ENCODE measurements at regions not wholly inside any gene's neighbourhood (a gene's known extent, or its start where the extent isn't known, plus 50 kb on each side); places are given as distances from the start of the nearest gene placed in this dataset.
A peak's percentile ranks its signal among the peaks of the same experiment; 100 is the strongest.
"Not testable (repeated sequence)": the region's sequence is repeated elsewhere in the genome, so short reads cannot be mapped to it uniquely, and the experiment has no call there.

- no peaks in the 10 kb centered on the region for H3K9me3 ChIP-seq (ENCODE audit: low read length)
- H2AFZ ChIP-seq (ENCODE audit: low read length) = no peak overlapping the region
- no peak for TF ChIP-seq SALL2 (CRISPR knock-in tag; IDR thresholded peaks at IDR 0.05)
- TF ChIP-seq MAFK (conservative IDR thresholded peaks at IDR 0.05 in 1 of 2, IDR thresholded peaks at IDR 0.05 in 1 of 2; ENCODE audit: low read length in 2 of 2) = 0 out of 4 replicates have a peak, but pooled peaks of 1 of the 2 experiments have one; percentile 19
- FAIRE-seq (no peak), ATAC-seq (no peak), DNase-seq (ENCODE audit: low spot score) (no peak)
- no peaks in the 10 kb centered on the region for H3K36me3 ChIP-seq (replicated peaks in 1 of 2; ENCODE audit: control insufficient read depth in 1 of 2, insufficient read depth in 2 of 2, low read length in 2 of 2)
- peaks cover 40% of the 10 kb centered on the region for H3K4me1 ChIP-seq (ENCODE audit: insufficient read depth, low read length)
- POLR2A ChIA-PET = no interaction called here
- no peak overlapping the region for H3K4me2 ChIP-seq (ENCODE audit: low read depth, low read length)
- intact Hi-C loops (cut with micrococcal nuclease; ENCODE audit: unreplicated experiment) (no loop called here), in situ Hi-C loops (cut with HindIII; ENCODE audit: extremely low pct_ligation_motif_present, low pct_unique_long_range_greater_than_20kb) (no loop called here)
- H3K27ac ChIP-seq (ENCODE audit: extremely low read length, insufficient read depth, low read length) = no peak overlapping the region
- H3K9ac ChIP-seq (ENCODE audit: insufficient read depth, low read depth, low read length) = no peak overlapping the region
- WGBS (ENCODE audit: low lambda C conversion rate) = 38% methylated on average over 2 of the region's 2 CpGs
- no peaks in the 10 kb centered on the region for H3K79me2 ChIP-seq (ENCODE audit: insufficient read depth, low read length)
- no peaks in the 10 kb centered on the region for H3K27me3 ChIP-seq (ENCODE audit: control insufficient read depth in 1 of 2, insufficient read depth in 2 of 2, low read length in 2 of 2)
- CTCF ChIA-PET (ENCODE audit: low intra/inter-chr PET ratio, low total read pairs) = no interaction called here
- no peak overlapping the region for H3K4me3 ChIP-seq (replicated peaks in 1 of 3; ENCODE audit: insufficient read depth in 1 of 3, low read depth in 2 of 3, low read length in 3 of 3)
- BruUV-seq (replicated peaks) = no TSS peak
- no peaks in the 10 kb centered on the region for H4K20me1 ChIP-seq (ENCODE audit: insufficient read depth, low read length)
Measured at GRCh38 chr6:145279993-145280392, 455.3 kb downstream of the EPM2A start.

- H3K9me3 ChIP-seq (ENCODE audit: low read length); H3K4me3 ChIP-seq (replicated peaks in 1 of 3; ENCODE audit: insufficient read depth in 1 of 3, low read depth in 2 of 3, low read length in 3 of 3); H3K27me3 ChIP-seq (ENCODE audit: control insufficient read depth in 1 of 2, insufficient read depth in 2 of 2, low read length in 2 of 2); H4K20me1 ChIP-seq (ENCODE audit: insufficient read depth, low read length); DNase-seq (ENCODE audit: low spot score); H3K27ac ChIP-seq (ENCODE audit: extremely low read length, insufficient read depth, low read length); H3K4me2 ChIP-seq (ENCODE audit: low read depth, low read length); H2AFZ ChIP-seq (ENCODE audit: low read length); ATAC-seq; CTCF ChIA-PET (ENCODE audit: low intra/inter-chr PET ratio, low total read pairs); FAIRE-seq; H3K4me1 ChIP-seq (ENCODE audit: insufficient read depth, low read length); H3K79me2 ChIP-seq (ENCODE audit: insufficient read depth, low read length); POLR2A ChIA-PET; intact Hi-C loops (cut with micrococcal nuclease; ENCODE audit: unreplicated experiment); BruUV-seq (replicated peaks); H3K36me3 ChIP-seq (replicated peaks in 1 of 2; ENCODE audit: control insufficient read depth in 1 of 2, insufficient read depth in 2 of 2, low read length in 2 of 2); H3K9ac ChIP-seq (ENCODE audit: insufficient read depth, low read depth, low read length); in situ Hi-C loops (cut with HindIII; ENCODE audit: extremely low pct_ligation_motif_present, low pct_unique_long_range_greater_than_20kb): not testable (repeated sequence)
- 50% methylated on average over 6 of the region's 6 CpGs for whole genome bisulfite sequencing (ENCODE audit: low lambda C conversion rate)
Measured at GRCh38 chr6:145283209-145283608, 452.1 kb downstream of the EPM2A start.

GRCh38 chr6:145283856-145284255 is 451.5 kb downstream of the EPM2A start:
- no peak for FAIRE-seq
- no peak overlapping the region for H3K9ac ChIP-seq (ENCODE audit: insufficient read depth, low read depth, low read length)
- TF ChIP-seq ZNF12 (CRISPR knock-in tag; IDR thresholded peaks at IDR 0.05) = peak; percentile 92; the same call in 1 of the 2 replicates
- no peak for TF ChIP-seq PITX1 (CRISPR knock-in tag; IDR thresholded peaks at IDR 0.05)
- ChIA-PET POLR2A (no interaction called here), CTCF (ENCODE audit: low intra/inter-chr PET ratio, low total read pairs) (no interaction called here)
- H3K27ac ChIP-seq (ENCODE audit: extremely low read length, insufficient read depth, low read length) = no peak overlapping the region
- DNase-seq (ENCODE audit: low spot score) = no peak
- intact Hi-C loops (cut with micrococcal nuclease; ENCODE audit: unreplicated experiment) (no loop called here), in situ Hi-C loops (cut with HindIII; ENCODE audit: extremely low pct_ligation_motif_present, low pct_unique_long_range_greater_than_20kb) (no loop called here)
- no peaks in the 10 kb centered on the region for H3K27me3 ChIP-seq (ENCODE audit: control insufficient read depth in 1 of 2, insufficient read depth in 2 of 2, low read length in 2 of 2)
- no peaks in the 10 kb centered on the region for H3K9me3 ChIP-seq (ENCODE audit: low read length)
- BruUV-seq (replicated peaks) = no TSS peak
- no peaks in the 10 kb centered on the region for H3K36me3 ChIP-seq (replicated peaks in 1 of 2; ENCODE audit: control insufficient read depth in 1 of 2, insufficient read depth in 2 of 2, low read length in 2 of 2)
- H4K20me1 ChIP-seq (ENCODE audit: insufficient read depth, low read length) = no peaks in the 10 kb centered on the region
- 46% methylated on average over 2 of the region's 2 CpGs for WGBS (ENCODE audit: low lambda C conversion rate)
- H3K4me2 ChIP-seq (ENCODE audit: low read depth, low read length) = no peak overlapping the region
- H3K4me1 ChIP-seq (ENCODE audit: insufficient read depth, low read length) = peaks cover under 1% of the 10 kb centered on the region
- no peak for ATAC-seq
- H2AFZ ChIP-seq (ENCODE audit: low read length) = no peak overlapping the region
- no peak overlapping the region for H3K4me3 ChIP-seq (replicated peaks in 1 of 3; ENCODE audit: insufficient read depth in 1 of 3, low read depth in 2 of 3, low read length in 3 of 3)
- H3K79me2 ChIP-seq (ENCODE audit: insufficient read depth, low read length) = no peaks in the 10 kb centered on the region

Data from HepG2 (cell line).